ENCODE measurements at regions not wholly inside any gene's neighbourhood (a gene's known extent, or its start where the extent isn't known, plus 50 kb on each side); places are given as distances from the start of the nearest gene placed in this dataset.

GRCh38 chr6:159118924-159119323 is 50.3 kb upstream of the FNDC1 start:
- TF ChIP-seq CTCF (IDR thresholded peaks at IDR 0.05; ENCODE audit: insufficient read depth, low read depth, low read length) (no peak), EZH2 (IDR thresholded peaks at IDR 0.05; ENCODE audit: insufficient read depth, low read length) (no peak)
